ENCODE measurements at regions not wholly inside any gene's neighbourhood (a gene's known extent, or its start where the extent isn't known, plus 50 kb on each side); places are given as distances from the start of the nearest gene placed in this dataset.
"Not testable (repeated sequence)": the region's sequence is repeated elsewhere in the genome, so short reads cannot be mapped to it uniquely, and the experiment has no call there.

DNA sequence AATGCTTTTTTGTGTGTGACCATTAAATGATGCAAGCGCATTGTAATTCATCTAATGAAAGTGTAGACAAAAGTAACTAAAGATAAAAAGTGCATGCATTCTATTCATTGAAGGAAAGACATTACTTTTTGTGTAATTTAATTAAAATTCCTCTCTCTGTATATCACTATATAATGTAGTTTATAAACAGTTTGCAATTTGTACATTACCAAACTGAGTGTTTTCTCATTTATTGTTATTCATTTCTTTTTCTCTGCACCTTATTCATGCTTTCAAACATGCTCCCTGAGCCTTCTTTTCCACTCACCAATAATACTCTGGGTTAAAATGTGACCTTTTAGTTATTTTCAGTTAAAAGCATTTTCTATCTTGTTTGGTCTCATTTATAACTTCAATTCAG, 713.7 kb upstream of the AADAT start:
- in situ Hi-C loops (cut with MboI): no loop called here
- 12 to 29% methylated on average over 1 of the region's 1 CpG for WGBS, 2 experiments (ENCODE audit: low coverage in 1 of 2, low lambda C conversion rate in 2 of 2, missing lambda C conversion rate in 2 of 2)
- H3K4me3 ChIP-seq: no peak overlapping the region

DNA sequence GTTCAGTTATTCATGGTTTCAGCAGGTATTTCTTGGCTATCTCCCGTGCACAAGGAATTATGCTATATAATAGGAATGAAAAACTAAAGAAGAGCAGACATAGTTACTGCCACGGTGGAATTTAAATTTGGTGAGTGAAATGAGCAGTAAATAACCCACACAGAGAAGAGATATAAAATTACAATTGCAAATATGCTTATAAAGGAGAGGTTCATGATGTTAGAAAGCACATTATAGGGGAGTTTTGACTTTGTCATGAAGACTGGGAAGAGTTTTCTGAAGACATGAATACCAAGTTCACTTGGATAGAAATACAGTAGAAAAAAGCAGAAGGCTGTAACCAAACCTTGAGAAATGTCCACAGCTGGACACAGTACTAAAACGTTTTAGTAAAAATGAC, 712.0 kb upstream of the AADAT start:
- H2AFZ ChIP-seq: no peak overlapping the region
- H3K27me3 ChIP-seq (replicated peaks; ENCODE audit: insufficient read depth): no peaks in the 10 kb centered on the region
- H3K36me3 ChIP-seq (ENCODE audit: low read depth): no peaks in the 10 kb centered on the region
- no peak overlapping the region for H3K4me3 ChIP-seq
- no peaks in the 10 kb centered on the region for H3F3A ChIP-seq (ENCODE audit: insufficient read depth)
- no peak overlapping the region for H3K4me2 ChIP-seq (ENCODE audit: unreplicated experiment)
- no peak for DNase-seq
- no peaks in the 10 kb centered on the region for H3K79me2 ChIP-seq (ENCODE audit: insufficient read depth)
- 0 to 2% methylated on average over 3 of the region's 3 CpGs for WGBS, 2 experiments (ENCODE audit: low coverage in 1 of 2, low lambda C conversion rate in 2 of 2, missing lambda C conversion rate in 2 of 2)
- H3K4me1 ChIP-seq (ENCODE audit: insufficient read depth): no peaks in the 10 kb centered on the region
- H3K9ac ChIP-seq: no peak overlapping the region
- in situ Hi-C loops (cut with MboI): no loop called here
- no peaks in the 10 kb centered on the region for H3K9me3 ChIP-seq (ENCODE audit: low read depth)
- no peak overlapping the region for H3K27ac ChIP-seq
- H4K20me1 ChIP-seq (ENCODE audit: insufficient read depth): no peaks in the 10 kb centered on the region
- no peaks in the 10 kb centered on the region for H3K9me2 ChIP-seq (ENCODE audit: insufficient read depth)
- TF ChIP-seq EZH2phosphoT487 (IDR thresholded peaks at IDR 0.05; ENCODE audit: insufficient read depth, low read depth) (no peak), EZH2 (IDR thresholded peaks at IDR 0.05; ENCODE audit: insufficient read depth, poor library complexity, severe bottlenecking) (no peak)

More for the DNA sequence above, 713.7 kb upstream of the AADAT start:
- no peak for DNase-seq
- no peak overlapping the region for H3K4me2 ChIP-seq (ENCODE audit: unreplicated experiment)
- H3K9me3 ChIP-seq (ENCODE audit: low read depth): no peaks in the 10 kb centered on the region
- TF ChIP-seq EZH2phosphoT487 (IDR thresholded peaks at IDR 0.05; ENCODE audit: insufficient read depth, low read depth) (no peak), EZH2 (IDR thresholded peaks at IDR 0.05; ENCODE audit: insufficient read depth, poor library complexity, severe bottlenecking) (no peak)
- H3K79me2 ChIP-seq (ENCODE audit: insufficient read depth): no peaks in the 10 kb centered on the region
- no peaks in the 10 kb centered on the region for H3F3A ChIP-seq (ENCODE audit: insufficient read depth)
- H2AFZ ChIP-seq: no peak overlapping the region
- H3K36me3 ChIP-seq (ENCODE audit: low read depth): no peaks in the 10 kb centered on the region
- no peaks in the 10 kb centered on the region for H3K27me3 ChIP-seq (replicated peaks; ENCODE audit: insufficient read depth)
- H3K9ac ChIP-seq: no peak overlapping the region
- H3K9me2 ChIP-seq (ENCODE audit: insufficient read depth): no peaks in the 10 kb centered on the region
- H3K4me1 ChIP-seq (ENCODE audit: insufficient read depth): no peaks in the 10 kb centered on the region
- no peaks in the 10 kb centered on the region for H4K20me1 ChIP-seq (ENCODE audit: insufficient read depth)
- H3K27ac ChIP-seq: no peak overlapping the region

GRCh38 chr4:170794525-170794924, 704.8 kb upstream of the AADAT start:
- H3K27ac ChIP-seq: no peak overlapping the region
- no peak overlapping the region for H3K4me3 ChIP-seq
- 1% methylated on average over 3 of the region's 3 CpGs for WGBS, 2 experiments (ENCODE audit: low coverage in 1 of 2, low lambda C conversion rate in 2 of 2, missing lambda C conversion rate in 2 of 2)
- no peak overlapping the region for H2AFZ ChIP-seq
- no peak overlapping the region for H3K4me2 ChIP-seq (ENCODE audit: unreplicated experiment)
- H3K79me2 ChIP-seq (ENCODE audit: insufficient read depth): no peaks in the 10 kb centered on the region
- no peaks in the 10 kb centered on the region for H3F3A ChIP-seq (ENCODE audit: insufficient read depth)
- no peaks in the 10 kb centered on the region for H3K27me3 ChIP-seq (replicated peaks; ENCODE audit: insufficient read depth)
- TF ChIP-seq EZH2 (IDR thresholded peaks at IDR 0.05; ENCODE audit: insufficient read depth, poor library complexity, severe bottlenecking): no peak
- no peak for TF ChIP-seq EZH2phosphoT487 (IDR thresholded peaks at IDR 0.05; ENCODE audit: insufficient read depth, low read depth)
- H4K20me1 ChIP-seq (ENCODE audit: insufficient read depth): no peaks in the 10 kb centered on the region
- DNase-seq: no peak
- H3K4me1 ChIP-seq (ENCODE audit: insufficient read depth): no peaks in the 10 kb centered on the region
- no peaks in the 10 kb centered on the region for H3K9me3 ChIP-seq (ENCODE audit: low read depth)
- in situ Hi-C loops (cut with MboI): no loop called here
- no peak overlapping the region for H3K9ac ChIP-seq
- no peaks in the 10 kb centered on the region for H3K9me2 ChIP-seq (ENCODE audit: insufficient read depth)
- no peaks in the 10 kb centered on the region for H3K36me3 ChIP-seq (ENCODE audit: low read depth)

DNA sequence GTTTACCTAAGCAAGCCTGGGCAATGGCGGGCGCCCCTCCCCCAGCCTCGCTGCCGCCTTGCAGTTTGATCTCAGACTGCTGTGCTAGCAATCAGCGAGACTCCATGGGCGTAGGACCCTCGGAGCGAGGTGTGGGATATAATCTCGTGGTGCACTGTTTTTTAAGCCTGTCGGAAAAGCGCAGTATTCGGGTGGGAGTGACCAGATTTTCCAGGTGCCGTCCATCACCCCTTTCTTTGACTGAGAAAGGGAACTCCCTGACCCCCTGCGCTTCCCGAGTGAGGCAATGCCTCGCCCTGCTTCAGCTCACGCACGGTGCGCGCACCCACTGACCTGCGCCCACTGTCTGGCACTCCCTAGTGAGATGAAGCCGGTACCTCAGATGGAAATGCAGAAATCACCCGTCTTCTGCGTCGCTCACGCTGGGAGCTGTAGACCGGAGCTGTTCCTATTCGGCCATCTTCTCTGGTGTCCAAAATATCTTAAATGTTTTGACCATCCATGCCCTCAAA, 698.8 kb upstream of the AADAT start:
- 53% methylated on average over 17 to 23 of the region's 28 CpGs for WGBS, 2 experiments (ENCODE audit: low coverage in 1 of 2, low lambda C conversion rate in 2 of 2, missing lambda C conversion rate in 2 of 2)
- H3K4me3 ChIP-seq; H3K4me2 ChIP-seq (ENCODE audit: unreplicated experiment): not testable (repeated sequence)

DNA sequence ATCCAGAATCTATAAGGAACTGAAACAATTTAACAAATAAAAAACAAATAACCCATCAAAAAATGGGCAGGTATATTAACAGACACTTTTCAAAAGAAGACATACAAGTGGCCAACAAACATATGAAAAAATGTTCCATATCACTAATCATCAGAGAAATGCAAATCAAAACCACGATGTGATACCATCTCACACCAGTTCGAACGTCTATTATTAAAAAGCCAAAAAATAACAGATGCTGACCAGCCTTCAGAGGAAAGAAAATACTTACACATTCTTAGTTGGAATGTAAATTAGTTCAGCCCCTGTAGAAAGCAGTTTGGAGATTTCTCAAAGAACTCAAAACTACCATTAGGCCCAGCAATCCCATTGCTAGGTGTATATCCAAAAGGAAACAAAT, 687.9 kb upstream of the AADAT start:
- WGBS, 2 experiments (ENCODE audit: low coverage in 1 of 2, low lambda C conversion rate in 2 of 2, missing lambda C conversion rate in 2 of 2): 0 to 1% methylated on average over 3 of the region's 3 CpGs

More for the DNA sequence above, 698.8 kb upstream of the AADAT start:
- H3K9me2 ChIP-seq (ENCODE audit: insufficient read depth); H3K79me2 ChIP-seq (ENCODE audit: insufficient read depth); in situ Hi-C loops (cut with MboI); H3K4me1 ChIP-seq (ENCODE audit: insufficient read depth); H2AFZ ChIP-seq; H3K27me3 ChIP-seq (replicated peaks; ENCODE audit: insufficient read depth); H3K9me3 ChIP-seq (ENCODE audit: low read depth); H4K20me1 ChIP-seq (ENCODE audit: insufficient read depth); H3K36me3 ChIP-seq (ENCODE audit: low read depth); H3K9ac ChIP-seq; DNase-seq; H3K27ac ChIP-seq; H3F3A ChIP-seq (ENCODE audit: insufficient read depth): not testable (repeated sequence)

More for the DNA sequence above, 687.9 kb upstream of the AADAT start:
- Histone ChIP-seq H3K27me3 (replicated peaks; ENCODE audit: insufficient read depth) (no peaks in the 10 kb centered on the region), H3K9ac (no peak overlapping the region), H4K20me1 (ENCODE audit: insufficient read depth) (no peaks in the 10 kb centered on the region), H3K4me3 (no peak overlapping the region), H3F3A (ENCODE audit: insufficient read depth) (no peaks in the 10 kb centered on the region), H3K9me3 (ENCODE audit: low read depth) (no peaks in the 10 kb centered on the region), H3K9me2 (ENCODE audit: insufficient read depth) (no peaks in the 10 kb centered on the region), H3K79me2 (ENCODE audit: insufficient read depth) (no peaks in the 10 kb centered on the region), H3K4me2 (ENCODE audit: unreplicated experiment) (no peak overlapping the region), H3K4me1 (ENCODE audit: insufficient read depth) (no peaks in the 10 kb centered on the region), H2AFZ (no peak overlapping the region), H3K36me3 (ENCODE audit: low read depth) (no peaks in the 10 kb centered on the region), H3K27ac (no peak overlapping the region)
- TF ChIP-seq EZH2 (IDR thresholded peaks at IDR 0.05; ENCODE audit: insufficient read depth, poor library complexity, severe bottlenecking) (no peak), EZH2phosphoT487 (IDR thresholded peaks at IDR 0.05; ENCODE audit: insufficient read depth, low read depth) (no peak)
- DNase-seq: no peak
- in situ Hi-C loops (cut with MboI): no loop called here

Measured in GM23248 (cell line).